HG03045 (cell line): ENCODE measurements at regions not wholly inside any gene's neighbourhood (a gene's known extent, or its start where the extent isn't known, plus 50 kb on each side); places are given as distances from the start of the nearest gene placed in this dataset.

Experiments
- ATAC-seq: cut with Tn5 transposase; IDR thresholded peaks from one replicate; pipeline ENCODE4 v1.9.1; 2021; ENCODE audit warnings: mild to moderate bottlenecking, moderate library complexity; ENCODE audit not compliant: unreplicated experiment

DNA sequence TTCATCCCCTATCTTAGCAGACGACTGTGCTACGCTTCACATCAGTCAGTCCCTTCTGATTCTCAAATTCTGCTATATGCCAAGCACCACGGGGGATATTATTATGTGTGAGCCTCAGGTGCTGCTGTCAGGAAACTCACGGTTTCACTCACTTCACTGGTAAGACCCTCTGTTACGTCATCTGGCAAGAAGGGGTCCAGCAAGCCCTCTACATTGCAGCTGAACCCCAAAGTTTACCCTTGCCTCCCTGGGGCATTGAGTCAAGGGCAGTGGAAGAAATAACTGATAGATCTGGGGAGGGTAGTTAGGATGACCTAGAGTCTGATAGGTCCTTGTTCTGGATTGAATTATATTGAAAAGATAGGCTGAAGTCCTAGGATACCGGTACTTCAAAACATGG lies 237.4 kb downstream of the RRAGC start:
- no peak for ATAC-seq

DNA sequence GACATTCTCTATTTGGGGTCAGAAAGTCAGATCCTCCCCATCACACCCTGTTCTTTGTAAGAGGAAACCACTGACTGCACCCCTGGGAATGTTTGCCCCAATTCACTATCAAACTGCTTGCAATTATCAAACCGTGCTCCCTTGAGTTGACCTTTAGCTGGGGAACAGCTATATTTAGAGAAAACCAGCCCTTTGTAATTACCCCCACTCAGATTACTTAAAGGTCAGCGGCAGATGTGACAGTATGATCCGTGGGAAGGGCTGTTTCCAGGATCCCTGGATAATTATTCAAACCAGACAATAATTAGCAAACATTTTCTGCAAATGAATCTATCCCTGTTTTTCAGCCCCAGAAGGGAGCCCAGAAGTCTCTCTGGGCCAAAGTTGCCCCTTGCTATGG lies 242.7 kb downstream of the RRAGC start:
- no peak for ATAC-seq

DNA sequence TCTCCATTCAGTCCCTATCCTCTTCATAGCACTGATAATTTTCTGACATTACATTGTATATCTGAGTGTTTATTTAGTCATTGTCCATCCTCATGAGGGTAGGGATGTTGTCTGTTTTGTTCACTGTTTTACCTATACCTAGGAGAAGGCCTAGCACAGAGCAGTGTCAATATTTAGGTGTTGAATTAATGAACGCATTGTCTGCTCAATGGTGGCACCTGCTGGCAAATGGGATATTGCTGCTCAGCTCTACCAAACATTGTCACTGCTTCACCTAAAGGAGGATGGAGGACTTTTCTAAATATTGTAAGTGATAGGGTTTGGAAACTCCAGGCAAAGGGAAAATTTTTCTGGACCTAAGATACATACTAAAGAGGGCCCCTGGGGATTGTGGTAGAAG lies 243.9 kb downstream of the RRAGC start:
- ATAC-seq = no peak

DNA sequence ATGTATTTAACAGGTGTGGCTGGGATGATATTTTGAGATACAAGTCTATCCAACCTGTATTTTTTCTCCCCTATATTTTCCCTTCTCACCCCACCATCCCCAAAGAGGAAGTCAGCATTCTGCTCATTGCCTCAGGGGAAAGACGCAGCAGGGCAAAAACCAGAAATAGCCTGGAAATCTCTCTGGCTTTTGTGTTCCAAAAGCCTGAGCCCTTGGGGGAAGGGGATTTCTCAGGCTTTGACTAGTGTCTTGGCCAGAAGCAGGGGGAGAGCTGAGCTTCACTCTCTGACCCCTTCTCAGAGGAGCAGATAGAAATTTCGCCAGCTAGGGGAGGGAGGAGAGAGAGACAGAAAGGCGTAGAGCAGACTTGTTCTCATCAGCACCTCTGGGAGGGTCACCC lies 244.7 kb downstream of the RRAGC start:
- ATAC-seq = no peak

DNA sequence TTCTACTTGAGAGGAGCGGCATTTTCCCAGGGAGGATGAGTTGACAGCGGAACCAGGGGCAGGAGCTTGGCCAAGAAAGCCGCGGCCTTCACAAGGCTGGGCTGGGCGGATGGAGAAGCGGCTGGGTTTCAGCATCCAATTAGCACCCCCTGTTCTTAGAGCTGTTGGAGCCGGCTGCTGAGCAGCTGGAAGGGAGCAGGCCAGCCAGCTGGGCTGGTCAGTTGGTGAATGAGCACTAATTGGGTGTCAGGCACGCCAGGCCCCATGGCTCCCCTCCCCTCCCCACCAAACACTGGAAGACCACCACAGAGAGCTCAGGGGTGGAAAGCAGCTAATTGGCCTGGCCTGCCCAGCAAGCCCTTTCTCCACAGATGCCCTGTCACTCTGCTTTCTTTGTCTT lies 245.6 kb downstream of the RRAGC start:
- no peak for ATAC-seq

DNA sequence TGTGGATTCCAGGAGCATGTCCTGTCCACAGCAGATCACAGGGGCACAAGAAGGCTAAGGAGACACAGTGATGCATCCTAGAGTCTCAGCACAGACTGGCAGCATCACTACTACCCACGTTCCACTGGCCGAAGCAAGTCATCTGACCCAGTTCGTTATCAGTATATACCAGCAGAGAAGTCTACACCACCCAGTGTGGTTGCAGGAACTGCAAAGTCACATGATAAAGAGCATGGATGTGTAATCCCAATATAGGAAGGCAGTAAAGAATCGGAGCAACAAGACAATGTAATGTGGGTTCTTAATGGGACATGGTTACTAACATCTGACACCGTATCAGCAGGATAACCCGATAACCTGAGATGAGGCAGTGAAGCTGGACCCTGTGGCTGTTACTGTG lies 246.6 kb downstream of the RRAGC start:
- ATAC-seq = no peak

DNA sequence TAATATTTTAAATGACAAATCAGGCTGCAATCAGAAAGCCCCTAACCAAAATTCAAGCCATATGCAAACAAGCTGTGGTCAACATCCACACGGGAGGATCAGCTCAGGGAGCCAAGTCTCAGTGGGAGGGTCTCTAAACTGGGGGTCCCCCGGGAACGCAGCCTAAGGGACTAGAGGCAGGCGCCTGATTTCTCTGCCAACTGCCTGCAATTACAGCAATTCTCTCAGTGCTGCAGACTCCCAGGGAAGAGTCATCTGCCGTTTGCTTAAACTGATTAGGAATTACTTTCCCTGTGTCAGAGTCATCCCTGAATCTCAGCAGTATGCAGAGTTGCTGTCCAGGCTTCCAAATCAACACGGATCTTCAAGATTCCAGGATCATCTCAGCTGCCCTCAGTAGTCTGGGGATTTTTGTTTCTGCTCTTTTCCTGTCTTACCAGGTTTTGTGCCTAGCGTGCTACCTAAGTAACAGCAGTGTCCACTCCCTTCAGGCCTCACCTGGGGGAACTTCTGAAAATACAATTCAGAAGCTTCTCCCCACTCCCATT lies 247.8 kb downstream of the RRAGC start:
- ATAC-seq = no peak

DNA sequence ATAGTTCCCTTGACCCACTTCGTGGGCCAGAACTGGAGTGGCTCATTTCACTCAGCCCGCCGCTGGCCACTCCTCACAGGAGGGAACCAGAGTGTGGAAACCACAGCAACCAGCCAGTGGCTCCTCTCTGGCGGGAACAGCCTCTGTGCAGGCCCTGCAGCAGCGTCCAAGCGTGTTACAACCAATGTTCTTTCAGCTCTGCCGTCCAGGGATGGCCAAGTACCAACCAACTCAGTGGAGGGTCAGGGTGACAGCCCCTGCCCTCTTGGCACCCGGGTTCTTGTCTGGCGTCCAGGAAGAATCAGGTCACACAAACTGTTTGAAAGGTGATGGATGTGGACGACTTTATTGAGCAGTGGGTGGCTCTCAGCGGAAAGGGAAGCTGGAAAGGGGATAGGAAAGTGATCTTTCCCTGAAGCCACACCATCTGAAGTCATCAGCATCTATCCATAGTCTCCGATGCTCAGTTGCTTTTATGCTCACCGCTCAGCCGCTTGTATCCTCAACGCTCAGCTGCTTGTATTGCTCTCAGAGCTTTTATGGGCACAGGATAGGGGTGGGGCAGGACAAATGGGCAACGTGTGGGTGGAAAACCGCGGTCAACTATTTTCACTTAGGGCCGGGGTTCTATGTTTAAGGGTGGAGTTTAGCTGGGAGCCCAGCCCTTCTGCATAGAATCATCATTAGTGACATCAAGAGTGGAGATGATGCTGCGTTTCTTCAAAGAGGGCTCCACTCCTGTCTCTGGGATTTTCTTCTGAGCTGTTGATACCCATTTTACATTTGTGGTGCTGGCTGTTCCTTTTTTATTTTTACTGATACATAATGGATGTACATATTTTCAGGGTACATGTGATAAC lies 250.2 kb downstream of the RRAGC start:
- ATAC-seq = no peak

DNA sequence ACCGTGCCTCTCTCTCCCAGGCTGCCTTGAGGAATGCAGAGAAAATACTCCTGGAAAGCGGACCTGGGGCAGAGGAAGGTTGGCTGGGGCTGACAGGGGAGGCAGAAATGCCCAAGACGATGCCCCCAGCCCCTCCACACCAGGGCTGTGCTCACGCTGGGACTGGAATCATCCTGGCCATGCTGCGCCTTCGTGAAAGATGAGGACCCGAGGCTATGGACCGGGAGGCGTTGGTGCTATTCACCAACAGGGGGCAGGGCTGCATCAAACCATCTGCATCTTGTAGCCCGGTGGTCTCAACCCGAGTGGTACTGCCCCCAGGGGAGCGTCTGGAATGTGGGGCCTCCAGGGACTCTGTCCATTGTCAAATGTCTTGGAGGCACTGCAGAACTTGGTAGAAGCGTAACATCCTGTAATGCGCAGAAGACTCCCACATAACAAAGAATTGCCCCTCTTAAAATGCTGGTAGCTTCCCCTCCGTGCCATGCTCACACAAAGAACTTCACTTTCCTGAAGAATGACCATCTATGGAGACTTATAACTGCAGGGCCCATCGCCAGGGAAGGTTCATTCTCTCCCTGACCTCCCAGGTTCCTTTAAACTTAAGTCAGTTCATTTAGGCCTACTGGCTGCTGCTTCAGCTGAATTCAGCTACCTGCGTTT lies 251.2 kb downstream of the RRAGC start:
- ATAC-seq = no peak

DNA sequence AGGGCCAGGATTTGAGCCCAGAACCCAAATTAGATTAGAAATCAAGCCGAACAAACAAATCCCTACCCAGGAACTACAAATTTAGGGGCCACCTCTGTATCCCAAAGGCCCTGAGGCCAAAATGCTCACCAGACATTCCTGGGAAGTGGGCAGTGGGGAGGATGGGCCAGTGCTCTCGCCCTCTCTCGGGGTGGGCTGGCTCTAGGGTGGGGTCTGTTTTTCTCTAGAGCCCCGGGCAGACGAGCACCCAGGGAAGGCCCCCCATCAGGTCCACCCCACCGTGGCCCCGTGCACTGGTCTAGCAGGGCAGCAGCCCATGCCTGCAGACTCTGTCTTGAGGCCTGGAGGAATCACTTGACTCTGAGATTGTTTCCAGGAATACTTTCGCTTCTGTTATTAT lies 252.0 kb downstream of the RRAGC start:
- ATAC-seq = no peak

DNA sequence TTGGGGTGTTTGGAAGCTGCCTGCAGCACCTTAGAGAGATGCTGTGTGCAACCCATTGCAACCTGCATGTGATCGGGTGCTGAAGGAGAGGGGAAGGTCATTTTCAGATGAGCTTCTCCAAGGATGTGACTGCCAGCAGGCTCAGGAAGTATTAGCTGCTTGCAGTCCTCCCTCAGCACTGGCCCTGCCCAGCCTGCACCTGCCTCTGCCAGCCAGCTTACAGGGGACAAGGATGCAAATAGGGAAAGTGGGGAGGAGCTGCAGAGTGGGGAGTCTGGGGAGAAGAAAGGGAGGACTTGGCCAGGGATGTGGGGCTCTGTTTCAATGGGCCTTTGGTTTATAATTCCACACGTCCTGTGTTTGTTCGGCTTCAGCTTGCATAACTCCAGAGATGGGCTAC lies 254.5 kb downstream of the RRAGC start:
- ATAC-seq = no peak

DNA sequence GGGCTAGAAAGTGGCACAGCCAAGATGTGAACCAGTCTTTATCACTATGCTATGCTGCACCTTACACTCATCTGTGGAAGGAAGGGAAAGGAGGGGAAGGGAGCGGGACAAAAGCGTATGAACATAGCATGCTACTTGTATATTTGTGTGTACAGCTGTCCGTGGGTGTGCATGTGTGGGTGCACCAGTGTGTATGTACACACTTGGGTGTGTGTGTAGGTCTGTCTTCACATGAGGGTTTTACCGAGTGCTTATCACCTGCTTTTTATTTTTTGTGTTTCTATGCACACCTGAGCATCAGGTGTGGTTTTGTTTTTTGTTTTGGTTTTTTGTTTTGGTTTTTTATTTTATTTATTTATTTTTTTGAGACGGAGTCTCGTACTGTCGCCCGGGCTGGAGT lies 255.7 kb downstream of the RRAGC start:
- no peak for ATAC-seq

DNA sequence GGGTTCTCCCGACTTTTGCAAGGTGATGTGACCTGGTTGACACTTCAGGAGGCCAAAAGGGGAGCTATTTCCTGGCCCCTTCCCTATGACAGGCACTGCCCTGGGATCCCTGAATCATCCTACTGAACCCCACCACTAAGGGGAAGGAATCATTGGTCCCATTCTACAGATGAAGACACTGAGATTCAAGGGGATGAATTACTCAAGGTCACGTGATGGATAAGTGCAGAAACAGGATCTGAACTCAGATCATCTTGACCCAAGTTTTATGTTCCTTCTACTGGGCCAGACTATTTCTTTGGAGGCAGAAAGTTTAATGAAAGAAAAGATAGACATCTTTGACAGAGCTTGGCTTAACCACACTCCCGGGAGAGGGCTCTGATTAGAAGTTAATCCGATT lies 258.7 kb downstream of the RRAGC start:
- no peak for ATAC-seq

DNA sequence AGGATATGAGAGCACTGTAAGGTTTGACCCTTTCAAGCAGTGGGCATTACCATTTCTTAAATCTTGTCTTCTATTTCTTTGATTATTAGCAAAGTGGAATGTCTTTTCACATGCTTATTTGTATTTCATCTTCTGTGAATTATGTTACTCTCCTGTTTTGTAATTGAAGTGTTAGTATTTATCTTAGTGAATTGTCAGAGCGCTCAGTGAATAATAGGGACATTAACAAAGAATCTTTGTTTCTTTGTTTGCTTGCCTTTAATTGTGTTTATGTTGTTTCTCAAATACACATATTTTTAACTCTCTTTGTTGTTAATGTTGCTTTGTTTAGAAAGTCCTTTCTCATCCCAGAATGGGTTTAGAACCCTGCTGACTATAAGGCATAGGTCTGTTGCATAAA lies 259.3 kb downstream of the RRAGC start:
- ATAC-seq = no peak

DNA sequence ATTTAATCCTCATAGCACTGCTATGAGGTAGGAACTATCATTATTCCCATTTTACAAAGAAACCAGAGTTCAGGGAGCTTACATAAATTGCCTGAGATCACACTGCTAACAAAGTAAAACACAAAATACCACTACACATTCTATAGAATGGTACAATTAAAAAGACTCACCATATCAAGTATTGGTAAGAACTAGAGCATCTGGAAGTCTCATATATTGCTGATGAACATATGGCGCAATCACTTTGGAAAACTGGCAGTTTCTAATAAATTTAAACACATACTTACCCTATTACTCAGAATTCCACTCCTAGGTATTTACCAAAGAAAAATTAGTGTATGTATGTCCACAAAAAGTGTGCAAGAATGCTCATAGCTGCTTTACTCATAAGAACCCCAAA lies 261.5 kb downstream of the RRAGC start:
- no peak for ATAC-seq

DNA sequence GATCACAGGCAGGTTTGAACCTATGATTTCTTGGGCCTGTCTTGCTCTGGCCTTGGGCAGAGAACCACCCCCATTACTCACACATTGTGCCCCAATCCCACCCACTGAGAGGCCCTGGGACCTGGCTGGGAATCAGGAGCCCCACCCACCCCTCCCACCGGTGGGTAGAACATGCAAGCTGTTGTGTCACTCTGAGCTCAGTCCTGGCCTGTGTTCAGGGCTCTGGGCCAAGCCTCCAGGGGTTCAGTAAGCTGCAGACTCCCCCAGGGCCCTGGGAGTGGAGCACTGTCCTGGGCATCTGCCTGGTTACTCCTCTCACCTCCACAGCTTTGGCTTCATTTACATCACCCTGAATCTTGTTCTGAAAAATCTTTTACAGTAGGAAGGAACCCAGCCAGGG lies 270.5 kb downstream of the RRAGC start:
- no peak for ATAC-seq

DNA sequence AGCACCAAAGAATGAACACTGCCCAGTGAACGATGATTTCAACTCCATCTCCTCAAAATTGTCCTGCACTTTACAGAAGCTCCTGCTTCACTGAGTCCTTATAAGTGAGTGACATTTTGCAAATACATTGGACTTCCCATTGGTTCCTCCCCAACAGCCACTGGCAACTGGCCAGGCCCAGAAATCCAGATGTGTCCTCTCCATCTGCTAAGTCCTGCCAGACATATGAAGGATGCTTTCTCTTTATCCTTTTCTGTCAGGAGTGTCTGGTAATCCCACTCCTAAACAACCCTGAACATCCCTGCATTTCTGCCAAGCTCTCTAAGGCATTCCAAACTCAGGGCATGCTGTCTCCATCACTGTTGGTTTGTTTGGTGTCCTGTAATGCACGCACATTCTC lies 271.8 kb downstream of the RRAGC start:
- ATAC-seq = no peak

DNA sequence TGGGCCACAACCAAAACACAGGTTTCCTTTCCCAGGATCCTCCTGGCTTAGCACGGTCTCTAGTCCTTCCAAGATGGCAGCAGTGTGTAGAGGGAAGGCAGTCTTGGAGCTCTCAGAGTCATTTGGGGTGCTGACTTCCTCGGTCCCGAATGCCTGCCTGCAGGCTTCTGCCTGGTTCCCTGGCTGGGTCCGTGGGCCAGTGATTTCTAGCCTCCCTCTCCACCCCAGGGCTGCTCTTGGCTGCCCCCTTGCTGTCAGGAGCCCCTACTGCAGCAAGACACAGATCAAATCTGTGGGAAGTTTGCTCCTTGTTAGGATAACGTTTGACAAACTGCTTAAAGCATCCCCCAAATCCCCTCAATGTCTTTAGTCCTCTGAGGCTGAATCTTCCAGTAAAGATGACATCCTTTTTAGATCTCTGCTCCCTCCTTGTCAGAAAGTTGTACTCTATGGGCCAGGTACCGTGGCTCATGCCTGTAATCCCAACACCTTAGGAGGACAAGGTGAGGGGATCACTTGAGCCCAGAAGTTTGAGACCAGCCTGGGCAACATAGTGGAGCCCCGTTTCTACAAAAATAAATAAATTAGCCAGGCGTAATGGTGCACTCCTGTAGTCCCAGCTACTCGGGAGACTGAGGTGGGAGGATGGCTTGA lies 272.5 kb downstream of the RRAGC start:
- ATAC-seq = no peak

DNA sequence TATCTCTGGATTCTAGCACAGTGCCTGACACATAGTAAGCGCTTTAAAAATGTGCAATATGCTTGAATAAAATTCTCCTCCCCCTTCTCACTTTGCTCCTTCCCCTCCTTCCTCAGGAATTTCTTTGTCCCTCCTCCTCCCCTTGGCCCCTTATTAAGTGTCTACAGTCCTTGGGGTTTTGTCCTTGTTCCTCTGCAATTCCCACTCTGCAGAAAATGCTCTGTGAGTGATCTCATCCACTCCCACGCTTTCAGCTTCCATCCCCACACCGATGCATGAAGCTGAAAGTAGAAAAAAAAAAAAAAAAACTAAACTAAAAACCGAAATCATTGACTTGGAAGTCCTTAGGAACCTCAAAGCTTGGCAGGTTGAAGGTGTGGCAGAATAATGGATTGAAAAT lies 273.6 kb downstream of the RRAGC start:
- no peak for ATAC-seq

DNA sequence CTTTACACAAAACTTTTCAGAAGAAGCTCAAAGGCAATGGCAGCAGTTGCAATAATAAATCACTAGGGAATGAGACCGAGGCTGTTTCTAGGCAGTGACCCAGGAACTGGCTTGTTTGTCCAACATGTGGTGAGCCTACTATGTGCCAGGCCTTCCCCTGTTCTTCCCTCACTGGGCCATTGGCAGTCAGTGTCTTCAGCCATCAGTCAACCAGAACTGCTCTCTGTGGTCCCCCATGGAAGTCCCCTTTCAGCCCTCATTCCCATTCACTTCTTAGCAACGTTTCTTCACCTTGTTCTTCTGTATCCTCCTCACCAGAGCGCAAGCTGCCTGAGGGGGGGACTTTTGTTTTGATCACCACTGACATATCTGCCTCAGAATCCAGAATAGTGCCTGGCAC lies 274.1 kb downstream of the RRAGC start:
- ATAC-seq = no peak

DNA sequence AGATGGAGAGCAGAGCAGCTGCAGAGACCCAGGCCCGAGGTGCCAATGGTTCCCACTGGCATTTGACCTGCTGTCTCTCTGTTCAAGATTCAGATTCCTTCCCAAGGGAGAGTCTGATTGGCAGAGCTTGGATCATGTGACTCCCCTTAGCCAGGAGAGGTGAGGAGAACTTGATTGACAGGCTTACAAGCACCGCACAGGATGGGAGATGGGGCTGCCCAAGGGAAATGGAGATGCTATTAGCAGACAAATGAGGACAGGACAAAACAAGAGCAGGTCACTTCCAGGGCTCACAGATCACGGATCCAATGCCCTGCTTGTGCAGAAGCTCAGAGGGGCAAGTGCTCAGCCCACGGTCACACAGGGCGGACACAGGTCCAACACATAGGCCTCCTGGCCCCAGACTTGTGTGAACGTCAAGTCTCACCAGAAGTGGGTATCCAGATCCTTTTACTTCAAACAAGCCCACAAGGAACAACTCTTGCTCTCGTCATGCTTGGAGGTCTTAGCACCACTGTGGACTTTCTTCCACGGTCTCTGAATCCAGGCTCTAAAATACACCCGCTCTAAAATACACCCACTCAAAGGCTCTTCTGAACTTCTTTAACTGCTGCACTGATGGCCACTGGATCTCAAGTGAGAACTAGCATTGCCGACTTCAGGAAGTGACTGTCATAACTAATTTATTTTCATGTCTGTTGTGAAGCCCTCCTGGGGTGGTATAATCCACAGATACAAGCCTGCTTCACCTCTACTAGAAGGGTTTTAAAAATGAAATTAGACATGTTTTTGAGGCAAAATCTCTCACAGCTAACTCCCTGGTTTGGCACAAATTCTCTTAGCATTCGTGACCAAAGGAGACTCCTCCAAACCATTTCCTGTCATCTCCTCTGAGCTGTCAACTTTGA lies 274.9 kb downstream of the RRAGC start:
- no peak for ATAC-seq
